GM19397 (cell line): ENCODE measurements at regions not wholly inside any gene's neighbourhood (a gene's known extent, or its start where the extent isn't known, plus 50 kb on each side); places are given as distances from the start of the nearest gene placed in this dataset.
"Not testable (repeated sequence)": the region's sequence is repeated elsewhere in the genome, so short reads cannot be mapped to it uniquely, and the experiment has no call there.

ENCODE experiments used
- ATAC-seq: cut with Tn5 transposase; IDR thresholded peaks from one replicate; pipeline ENCODE4 v1.9.1; 2021; ENCODE audit warnings: mild to moderate bottlenecking, moderate library complexity; ENCODE audit not compliant: unreplicated experiment

DNA sequence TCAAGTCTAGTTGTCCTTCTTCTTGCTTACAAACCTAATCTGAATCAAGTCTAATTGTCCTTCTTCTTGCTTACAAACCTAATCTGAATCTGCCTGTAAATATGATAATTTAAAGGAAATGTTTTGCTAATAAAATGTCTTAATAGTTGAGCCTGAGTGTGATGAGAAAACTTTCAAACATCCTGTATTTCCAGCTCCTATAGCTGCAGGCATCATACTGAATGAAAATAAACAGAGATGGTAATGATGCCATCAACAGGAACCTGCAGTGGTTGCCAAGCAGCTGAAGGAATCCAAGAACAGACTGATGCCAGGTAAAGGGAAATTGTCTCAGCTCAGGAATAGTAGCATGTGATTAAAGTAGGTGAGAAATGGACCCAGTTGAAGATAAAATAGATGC lies 156.1 kb upstream of the IRS4 start:
- ATAC-seq, result no peak

DNA sequence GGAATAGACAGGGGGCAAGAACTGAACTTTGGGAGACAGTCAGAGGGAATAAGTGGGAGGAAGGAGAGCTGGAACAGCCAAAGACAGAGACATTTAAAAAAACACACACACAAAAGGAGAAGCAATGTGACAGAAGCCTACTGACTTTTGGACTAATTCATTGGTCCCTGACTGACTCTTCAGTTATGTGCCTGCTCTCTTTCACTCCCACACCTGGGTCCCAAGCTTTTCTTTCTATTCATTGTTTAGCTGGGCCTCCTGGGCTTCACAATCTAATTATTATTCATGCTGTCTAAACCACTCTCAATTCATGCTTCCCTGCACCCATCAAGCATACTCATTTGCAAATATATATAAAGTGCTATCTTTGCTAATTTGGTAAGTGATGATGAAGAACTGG lies 139.2 kb upstream of the IRS4 start:
- no peak for ATAC-seq

GRCh38 chrX:108843039-108843438 lies 106.7 kb upstream of the IRS4 start:
- ATAC-seq, result not testable (repeated sequence)

DNA sequence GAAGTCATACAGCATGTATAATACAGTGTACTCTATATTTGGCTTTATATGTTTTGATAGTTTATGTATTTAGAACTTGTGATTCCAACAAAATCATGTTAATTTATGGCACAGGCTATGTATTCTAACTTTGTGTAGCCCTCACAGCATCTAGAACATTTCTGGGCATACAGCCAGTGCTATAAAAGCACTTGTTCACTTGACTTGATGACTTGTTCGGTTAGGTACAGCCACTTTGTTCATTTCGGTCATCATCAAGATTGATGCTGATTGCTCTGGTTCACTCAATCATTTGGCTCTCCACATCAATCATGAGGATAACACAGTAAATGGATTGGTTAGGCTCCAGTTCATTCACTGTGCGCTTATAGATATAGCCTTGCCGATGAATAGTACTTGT lies 97.6 kb upstream of the IRS4 start:
- ATAC-seq, result no peak

DNA sequence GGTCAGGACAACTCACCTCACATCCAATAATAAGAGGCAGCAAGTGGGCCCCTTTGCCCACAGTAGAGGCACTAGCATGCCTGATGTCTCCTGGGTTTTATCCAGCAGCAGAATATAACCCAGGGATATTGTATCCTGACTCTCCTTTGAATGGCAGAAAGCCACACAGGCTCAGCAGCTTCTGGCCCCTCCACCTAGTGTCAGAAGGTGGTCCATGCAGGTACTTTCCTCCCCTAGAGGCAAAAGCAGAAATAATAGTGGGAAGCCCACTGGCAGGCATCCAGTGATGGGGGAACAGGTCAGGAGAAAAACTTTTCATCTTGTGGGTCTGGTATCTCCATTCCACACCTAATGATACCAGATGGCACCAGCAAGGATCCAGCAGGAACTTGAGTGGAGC lies 75.5 kb upstream of the IRS4 start:
- no peak for ATAC-seq

DNA sequence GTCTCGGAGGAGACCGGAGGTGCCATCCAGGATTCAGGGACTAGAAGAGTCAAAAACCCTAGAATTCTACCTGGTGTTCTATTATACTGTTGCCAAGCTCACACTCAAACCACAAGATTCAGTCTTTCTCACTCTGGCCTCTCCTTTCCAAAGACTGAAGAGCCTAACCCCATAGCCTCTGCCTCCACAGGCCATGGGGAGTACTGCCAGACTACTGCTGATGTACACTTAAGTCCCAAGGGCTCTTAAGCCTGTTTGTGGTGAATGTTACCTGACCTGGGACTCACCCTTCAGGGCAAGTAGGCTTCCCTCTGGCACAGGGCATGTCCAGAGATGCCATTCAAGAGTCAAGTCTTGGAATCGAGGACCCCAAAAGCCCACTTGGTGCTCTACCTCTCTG lies 58.9 kb upstream of the IRS4 start:
- no peak for ATAC-seq
